ENCODE measurements at regions not wholly inside any gene's neighbourhood (a gene's known extent, or its start where the extent isn't known, plus 50 kb on each side); places are given as distances from the start of the nearest gene placed in this dataset.

GRCh38 chr20:47451602-47451904 is 50.1 kb upstream of the NCOA3 start:
- H3K9me3 ChIP-seq (ENCODE audit: control extremely low read depth in 1 of 3, control insufficient read depth in 2 of 3, insufficient read depth in 1 of 3, low read length in 2 of 3), result peaks cover 0 to 5% (median 0%) of the 10 kb centered on the region in 3 donors
- intact Hi-C loops (cut with micrococcal nuclease), result loop anchor here (5.0 kb wide), 1 partner anchor 36 kb away; no protein-coding TSS in a partner anchor
- no peaks in the 10 kb centered on the region for H3K27me3 ChIP-seq (replicated peaks in 1 of 4; ENCODE audit: control extremely low read depth in 1 of 4, control insufficient read depth in 3 of 4, insufficient read depth in 4 of 4, low read length in 3 of 4)
- no peaks in the 10 kb centered on the region for H3K36me3 ChIP-seq (replicated peaks in 1 of 2; ENCODE audit: control extremely low read depth in 1 of 2, control insufficient read depth in 1 of 2, extremely low read depth in 1 of 2, insufficient read depth in 2 of 2, low read length in 1 of 2)
- peak overlapping the region; percentile 2 for H3K4me2 ChIP-seq (replicated peaks; ENCODE audit: low read depth, low read length, poor library complexity, severe bottlenecking)
- H3K4me1 Mint-ChIP-seq, result peaks cover 50% of the 10 kb centered on the region
- WGBS (ENCODE audit: insufficient coverage), result 100% methylated on average over 2 of the region's 3 CpGs
- H3K9me3 Mint-ChIP-seq (ENCODE audit: insufficient read depth), result no peaks in the 10 kb centered on the region
- no peaks in the 10 kb centered on the region for H3K27me3 Mint-ChIP-seq
- H3K27ac Mint-ChIP-seq, result no peak overlapping the region
- POLR2A ChIA-PET, result no interaction called here
- CTCF ChIA-PET, result interaction anchor here (1.1 to 1.4 kb wide), 2 partner anchors 8 to 39 kb away, joined by 3 to 5 read pairs; no protein-coding TSS in a partner anchor
- peaks cover 42 to 45% of the 10 kb centered on the region in 2 donors for H3K4me1 ChIP-seq (ENCODE audit: control insufficient read depth in 2 of 2, insufficient read depth in 2 of 2, low read length in 2 of 2)
- no peak overlapping the region for H3K4me3 ChIP-seq (ENCODE audit: control extremely low read depth in 1 of 5, extremely low read depth in 1 of 5, insufficient read depth in 1 of 5, low read depth in 2 of 5, low read length in 4 of 5)
- H2AFZ ChIP-seq (ENCODE audit: insufficient read depth, low read depth, low read length, poor library complexity, severe bottlenecking), result no peak overlapping the region
- no peak overlapping the region for H3K27ac ChIP-seq (ENCODE audit: low read length in 2 of 2)
- peaks cover 11% of the 10 kb centered on the region for H3K79me2 ChIP-seq (ENCODE audit: control insufficient read depth, insufficient read depth, low read length)
- no peaks in the 10 kb centered on the region for H4K20me1 ChIP-seq (ENCODE audit: control insufficient read depth, insufficient read depth, low read length, poor library complexity, severe bottlenecking)
- ATAC-seq (ENCODE audit: low read depth) (no peak), DNase-seq (no peak)
- no peak overlapping the region for H3K4me3 Mint-ChIP-seq
- no peak overlapping the region for H3K9ac ChIP-seq (ENCODE audit: low read length)
- TF ChIP-seq EZH2 (IDR thresholded peaks at IDR 0.05; ENCODE audit: borderline replicate concordance, insufficient read depth, low read depth, low read length, poor library complexity, severe bottlenecking), result no peak
- TF ChIP-seq CTCF (IDR thresholded peaks at IDR 0.05), result no peak

Measured in B cell (primary cell).